ENCODE measurements at regions not wholly inside any gene's neighbourhood (a gene's known extent, or its start where the extent isn't known, plus 50 kb on each side); places are given as distances from the start of the nearest gene placed in this dataset.

GRCh38 chr7:63114371-63114985 is 884.2 kb upstream of the ZNF722 start:
- H3K27ac ChIP-seq: no peak overlapping the region
- TF ChIP-seq ZFX (IDR thresholded peaks at IDR 0.05; ENCODE audit: borderline replicate concordance): no peak
- no peak for TF ChIP-seq CTCF (IDR thresholded peaks at IDR 0.05)

All from 22Rv1 (cell line).